H1 (cell line): ENCODE measurements at regions not wholly inside any gene's neighbourhood (a gene's known extent, or its start where the extent isn't known, plus 50 kb on each side); places are given as distances from the start of the nearest gene placed in this dataset.

Source experiments
- CTCF ChIA-PET: fragments of 300-600 bp; sonication (Branson Sonifier 250); formaldehyde crosslinking; loops from one replicate; lab custom pipeline; 2021; ENCODE audit not compliant: partially characterized antibody; lab: Charles Lee
- POLR2A ChIA-PET: fragments of 300-600 bp; sonication (Branson Sonifier 250); formaldehyde crosslinking; loops from one replicate; lab custom pipeline; 2021; ENCODE audit warnings: inconsistent platforms; ENCODE audit not compliant: partially characterized antibody; lab: Charles Lee
- DNase-seq, 2 experiments: peaks; one replicate each; pipeline versions ENCODE4 v3.0.0 to v3.0.0-alpha.2; 2010 to 2022; ENCODE audit warnings: low spot score in 2 of 2, low read depth in 1 of 2, mixed read lengths in 1 of 2
- FAIRE-seq: peaks from 2 replicates; lab custom pipeline; 2011; peaks lifted over from hg19 to GRCh38; lab: Jason Lieb, UNC
- H2AFZ ChIP-seq: 2 replicates; pipeline ENCODE4 v1.8.1; 2012; ENCODE audit warnings: low read length, inconsistent platforms
- H2AK5ac ChIP-seq: 2 replicates; pipeline ENCODE4 v1.6.1; 2013; ENCODE audit warnings: low read depth, low read length
- H2BK120ac ChIP-seq: replicated peaks from 2 replicates; pipeline ENCODE3; 2013; ENCODE audit warnings: low read depth, low read length, inconsistent platforms
- H2BK12ac ChIP-seq: 2 replicates; pipeline ENCODE4 v1.6.1; 2013; ENCODE audit warnings: low read depth, low read length
- H2BK15ac ChIP-seq: 2 replicates; pipeline ENCODE4 v1.6.1; 2013; ENCODE audit warnings: low read length
- H2BK20ac ChIP-seq: 2 replicates; pipeline ENCODE4 v1.6.1; 2013; ENCODE audit warnings: low read length
- H2BK5ac ChIP-seq: 2 replicates; pipeline ENCODE4 v1.6.1; 2013; ENCODE audit warnings: low read depth, low read length
- H3K14ac ChIP-seq: 2 replicates; pipeline ENCODE4 v1.6.1; 2013; ENCODE audit warnings: inconsistent platforms; ENCODE audit not compliant: insufficient read length
- H3K18ac ChIP-seq: 2 replicates; pipeline ENCODE4 v1.6.1; 2013; ENCODE audit warnings: low read length; ENCODE audit errors: extremely low read depth
- H3K23ac ChIP-seq: 2 replicates; pipeline ENCODE4 v1.6.1; 2013; ENCODE audit warnings: inconsistent platforms; ENCODE audit not compliant: insufficient read length
- H3K23me2 ChIP-seq: 2 replicates; pipeline ENCODE4 v1.6.1; 2013; ENCODE audit warnings: low read depth, low read length
- H3K27ac ChIP-seq: 2 replicates; pipeline ENCODE4 v1.6.1; 2011; ENCODE audit warnings: low read depth, low read length, inconsistent platforms
- H3K27me3 ChIP-seq, 4 experiments: replicated peaks in 1 of 4; 1 replicate in 1 of 4; 2 replicates in 3 of 4; pipeline versions ENCODE4 v1.6.1 to v1.8.1; 2011 to 2013; ENCODE audit warnings: low read length in 3 of 4, mild to moderate bottlenecking in 3 of 4, inconsistent platforms in 2 of 4, mixed read lengths in 2 of 4, moderate library complexity in 1 of 4; ENCODE audit not compliant: control insufficient read depth in 3 of 4, insufficient read depth in 3 of 4; ENCODE audit errors: extremely low read depth in 1 of 4
- H3K36me3 ChIP-seq, 4 experiments: 2 replicates each; pipeline versions ENCODE4 v1.6.1 to v1.8.1; 2011 to 2013; ENCODE audit warnings: mild to moderate bottlenecking in 4 of 4, low read length in 3 of 4, moderate library complexity in 2 of 4, control low read depth in 1 of 4, inconsistent platforms in 1 of 4; ENCODE audit not compliant: insufficient read depth in 4 of 4, control insufficient read depth in 2 of 4
- H3K4ac ChIP-seq: replicated peaks from 2 replicates; pipeline ENCODE3; 2013; ENCODE audit warnings: low read length, low read depth, mixed read lengths, inconsistent platforms; ENCODE audit not compliant: insufficient read length
- H3K4me1 ChIP-seq, 4 experiments: replicated peaks in 1 of 4; 1 replicate in 1 of 4; 2 replicates in 3 of 4; pipeline versions ENCODE4 v1.6.1 to v1.8.1; 2011 to 2013; ENCODE audit warnings: low read length in 3 of 4, inconsistent platforms in 2 of 4, mixed read lengths in 1 of 4; ENCODE audit not compliant: insufficient read depth in 4 of 4, control insufficient read depth in 3 of 4
- H3K4me2 ChIP-seq, 2 experiments: 2 replicates each; pipeline versions ENCODE4 v1.6.1 to v1.8.1; 2011 to 2013; ENCODE audit warnings: low read depth in 2 of 2, low read length in 2 of 2, control low read depth in 1 of 2, inconsistent platforms in 1 of 2, mild to moderate bottlenecking in 1 of 2; ENCODE audit not compliant: insufficient read depth in 1 of 2
- H3K4me3 ChIP-seq, 4 experiments: fragments of 200-600, 300-600 bp in 1 of 4; sonication (generic), shearing (Covaris generic), sonication (Bioruptor Twin) in 1 of 4; 2 replicates each; pipeline versions ENCODE4 v1.5.1 to v1.8.1; 2011 to 2016; ENCODE audit warnings: low read length in 4 of 4, low read depth in 3 of 4, control low read depth in 2 of 4, inconsistent platforms in 2 of 4, mild to moderate bottlenecking in 2 of 4, mixed read lengths in 1 of 4, moderate library complexity in 1 of 4; ENCODE audit not compliant: insufficient read depth in 2 of 4; ENCODE audit errors: extremely low read depth in 1 of 4
- H3K56ac ChIP-seq: replicated peaks from 2 replicates; pipeline ENCODE3; 2013; ENCODE audit warnings: low read depth, mild to moderate bottlenecking, mixed read lengths, low read length, inconsistent platforms; ENCODE audit not compliant: insufficient read length
- H3K79me1 ChIP-seq: 2 replicates; pipeline ENCODE4 v1.6.1; 2013; ENCODE audit warnings: low read depth, low read length, control low read depth
- H3K79me2 ChIP-seq, 2 experiments: 2 replicates each; pipeline versions ENCODE4 v1.6.1 to v1.8.1; 2012 to 2013; ENCODE audit warnings: low read length in 2 of 2, mild to moderate bottlenecking in 2 of 2, inconsistent platforms in 1 of 2; ENCODE audit not compliant: insufficient read depth in 2 of 2, control insufficient read depth in 1 of 2
- H3K9ac ChIP-seq, 4 experiments: replicated peaks in 1 of 4; 1 replicate in 1 of 4; 2 replicates in 3 of 4; pipeline versions ENCODE4 v1.6.1 to v1.8.1; 2011 to 2013; ENCODE audit warnings: low read depth in 3 of 4, low read length in 3 of 4, control low read depth in 2 of 4, mild to moderate bottlenecking in 2 of 4, moderate library complexity in 2 of 4, inconsistent platforms in 1 of 4; ENCODE audit errors: extremely low read depth in 1 of 4
- H3K9me3 ChIP-seq, 2 experiments: 2 replicates each; pipeline versions ENCODE4 v1.6.1 to v1.8.1; 2012 to 2013; ENCODE audit warnings: mild to moderate bottlenecking in 2 of 2, moderate library complexity in 2 of 2, control low read depth in 1 of 2, inconsistent platforms in 1 of 2, low read depth in 1 of 2, low read length in 1 of 2, mixed read lengths in 1 of 2; ENCODE audit not compliant: insufficient read depth in 2 of 2
- H4K20me1 ChIP-seq, 2 experiments: replicated peaks in 1 of 2; 2 replicates each; pipeline versions ENCODE3 to v1.8.1; 2011 to 2013; ENCODE audit warnings: inconsistent platforms in 2 of 2, low read length in 2 of 2, mild to moderate bottlenecking in 1 of 2; ENCODE audit not compliant: insufficient read depth in 2 of 2, control insufficient read depth in 1 of 2
- H4K5ac ChIP-seq: 2 replicates; pipeline ENCODE4 v1.6.1; 2013; ENCODE audit warnings: low read length, low read depth, mixed read lengths, inconsistent platforms; ENCODE audit not compliant: insufficient read length
- H4K8ac ChIP-seq: 2 replicates; pipeline ENCODE4 v1.8.0; 2013; ENCODE audit warnings: mild to moderate bottlenecking, moderate library complexity, low read length, inconsistent platforms; ENCODE audit not compliant: insufficient read depth; ENCODE audit errors: extremely low read depth
- H4K91ac ChIP-seq: replicated peaks from 2 replicates; pipeline ENCODE3; 2013; ENCODE audit warnings: low read length, mixed read lengths, inconsistent platforms; ENCODE audit not compliant: insufficient read length
- ATF2 ChIP-seq: IDR thresholded peaks from 2 replicates; pipeline ENCODE4 v1.6.1; 2012; ENCODE audit warnings: low read length, inconsistent platforms
- BCL11A ChIP-seq, 2 experiments: IDR thresholded peaks; one replicate each; pipeline ENCODE4 v1.6.1; 2011; ENCODE audit warnings: low read depth in 2 of 2, low read length in 2 of 2, mild to moderate bottlenecking in 2 of 2
- CTCF ChIP-seq, 3 experiments: IDR thresholded peaks; 1 replicate in 2 of 3; 2 replicates in 1 of 3; pipeline versions ENCODE4 v1.5.1 to v1.6.1; 2011; ENCODE audit warnings: low read length in 3 of 3, mild to moderate bottlenecking in 3 of 3, inconsistent platforms in 2 of 3, low read depth in 1 of 3, moderate library complexity in 1 of 3; ENCODE audit not compliant: insufficient read depth in 1 of 3; ENCODE audit errors: control extremely low read depth in 1 of 3
- EP300 ChIP-seq, 2 experiments: IDR thresholded peaks; 1 replicate in 1 of 2; 2 replicates in 1 of 2; pipeline ENCODE4 v1.6.1; 2011 to 2012; ENCODE audit warnings: low read depth in 2 of 2, low read length in 2 of 2, mild to moderate bottlenecking in 2 of 2, borderline replicate concordance in 1 of 2, inconsistent platforms in 1 of 2, moderate library complexity in 1 of 2
- GTF2F1 ChIP-seq: IDR thresholded peaks from 2 replicates; pipeline ENCODE4 v1.6.1; 2012; ENCODE audit warnings: low read depth, low read length, improper control_type of control experiment, borderline replicate concordance
- KDM4A ChIP-seq: IDR thresholded peaks from one replicate; pipeline ENCODE4 v1.7.1; 2012; ENCODE audit warnings: low read depth, mild to moderate bottlenecking, moderate library complexity, low read length, inconsistent platforms; ENCODE audit not compliant: severe bottlenecking
- RXRA ChIP-seq: IDR thresholded peaks from 2 replicates; pipeline ENCODE4 v1.6.1; 2011; ENCODE audit warnings: low read depth, mild to moderate bottlenecking, low read length, moderate library complexity; ENCODE audit not compliant: insufficient read depth
- SP4 ChIP-seq: IDR thresholded peaks from 2 replicates; pipeline ENCODE4 v1.6.1; 2012; ENCODE audit warnings: low read length, inconsistent platforms
- SUZ12 ChIP-seq: fragments of 200-600 bp; sonication (generic); IDR thresholded peaks from 2 replicates; pipeline ENCODE4 v1.6.1; 2012; ENCODE audit warnings: mild to moderate bottlenecking, inconsistent platforms, low read length, moderate library complexity, mixed read lengths
- ZNF274 ChIP-seq: IDR thresholded peaks from 2 replicates; pipeline ENCODE4 v1.7.0; 2012; ENCODE audit warnings: low read length, borderline replicate concordance; ENCODE audit errors: extremely low read depth
- WGBS, 2 experiments: shearing (Covaris generic) in 1 of 2; methylation state at CpG; one replicate each; pipeline versions ENCODE4 v1.1.6 to v1.1.7; 2013 to 2015; ENCODE audit warnings: low lambda C conversion rate in 2 of 2, mixed read lengths in 2 of 2, inconsistent platforms in 1 of 2, low coverage in 1 of 2, missing lambda C conversion rate in 1 of 2; ENCODE audit not compliant: insufficient replicate concordance in 2 of 2, insufficient coverage in 1 of 2, insufficient read length in 1 of 2; ENCODE audit errors: extremely low coverage in 1 of 2, missing lambda C conversion rate in 1 of 2; 5-methylcytosine and 5-hydroxymethylcytosine counted together

- no peaks in the 10 kb centered on the region for H3K79me1 ChIP-seq
- H3K56ac ChIP-seq: no peak overlapping the region
- no peak overlapping the region for H2BK5ac ChIP-seq
- TF ChIP-seq ATF2 (no peak), ZNF274 (no peak), KDM4A (no peak), SP4 (no peak), RXRA (no peak), EP300 (IDR thresholded peaks at IDR 0.05; ENCODE audit: borderline replicate concordance in 1 of 2, low read depth in 2 of 2, low read length in 2 of 2) (no peak), CTCF (IDR thresholded peaks at IDR 0.05; ENCODE audit: control extremely low read depth in 1 of 3, insufficient read depth in 1 of 3, low read depth in 1 of 3, low read length in 3 of 3) (no peak), GTF2F1 (no peak), SUZ12 (no peak), BCL11A (IDR thresholded peaks at IDR 0.05; ENCODE audit: low read depth in 2 of 2, low read length in 2 of 2) (no peak)
- H2BK20ac ChIP-seq: no peak overlapping the region
- H2BK15ac ChIP-seq: no peak overlapping the region
- DNase-seq (no peak), FAIRE-seq (no peak)
- whole genome bisulfite sequencing, 2 experiments: 86% methylated on average over 1 of the region's 1 CpG; no CpG with 5 or more reads in 1 of the 2 experiments
- no peak overlapping the region for H3K14ac ChIP-seq
- no peak overlapping the region for H2BK12ac ChIP-seq
- no peaks in the 10 kb centered on the region for H3K79me2 ChIP-seq
- ChIA-PET CTCF (interaction anchor here (0.6 kb wide), 2 partner anchors 615 to 1445 kb away, joined by 3 to 4 read pairs; no protein-coding TSS in a partner anchor), POLR2A (no interaction called here)
- no peaks in the 10 kb centered on the region for H3K36me3 ChIP-seq
- no peaks in the 10 kb centered on the region for H4K20me1 ChIP-seq
- no peaks in the 10 kb centered on the region for H3K27me3 ChIP-seq
- H2AK5ac ChIP-seq: no peak overlapping the region
- no peak overlapping the region for H3K18ac ChIP-seq
- no peaks in the 10 kb centered on the region for H3K23me2 ChIP-seq
- no peaks in the 10 kb centered on the region for H3K4me1 ChIP-seq
- no peak overlapping the region for H4K5ac ChIP-seq
- no peak overlapping the region for H2AFZ ChIP-seq
- no peak overlapping the region for H2BK120ac ChIP-seq
- no peak overlapping the region for H3K4me3 ChIP-seq
- no peak overlapping the region for H3K9ac ChIP-seq
- no peak overlapping the region for H4K91ac ChIP-seq
- no peak overlapping the region for H3K27ac ChIP-seq
- H3K9me3 ChIP-seq: no peaks in the 10 kb centered on the region
- H3K4ac ChIP-seq: no peak overlapping the region
- H3K4me2 ChIP-seq: no peak overlapping the region
- H3K23ac ChIP-seq: no peak overlapping the region
- no peak overlapping the region for H4K8ac ChIP-seq
Observed at GRCh38 chr2:5330961-5331360, 361.2 kb upstream of the SOX11 start.
